Keratinocyte (primary cell): ENCODE measurements at regions not wholly inside any gene's neighbourhood (a gene's known extent, or its start where the extent isn't known, plus 50 kb on each side); places are given as distances from the start of the nearest gene placed in this dataset.
"Not testable (repeated sequence)": the region's sequence is repeated elsewhere in the genome, so short reads cannot be mapped to it uniquely, and the experiment has no call there.

Experiments
- CTCF ChIP-seq, 3 experiments: IDR thresholded peaks in 1 of 3; conservative IDR thresholded peaks in 1 of 3; optimal IDR thresholded peaks in 1 of 3; 2 replicates in 2 of 3; 3 replicates in 1 of 3; pipeline versions ENCODE3 to v1.5.1; 2011; ENCODE audit warnings: low read length in 3 of 3, mild to moderate bottlenecking in 3 of 3, moderate library complexity in 2 of 3, control low read depth in 1 of 3, inconsistent platforms in 1 of 3; ENCODE audit not compliant: insufficient read depth in 2 of 3; ENCODE audit errors: extremely low read depth in 1 of 3
- EZH2 ChIP-seq: IDR thresholded peaks from one replicate; pipeline ENCODE4 v1.6.1; 2012; ENCODE audit warnings: inconsistent platforms, mild to moderate bottlenecking, low read length, moderate library complexity

- not testable (repeated sequence) for TF ChIP-seq CTCF (optimal IDR thresholded peaks at IDR 0.05 in 1 of 3, IDR thresholded peaks at IDR 0.05 in 1 of 3, conservative IDR thresholded peaks at IDR 0.05 in 1 of 3; ENCODE audit: extremely low read depth in 1 of 3, insufficient read depth in 2 of 3, low read length in 3 of 3); EZH2
Measured at GRCh38 chrX:63218202-63218601, 132.9 kb downstream of the SPIN4 start.
